Fibroblast of upper back skin (primary cell): ENCODE measurements at regions not wholly inside any gene's neighbourhood (a gene's known extent, or its start where the extent isn't known, plus 50 kb on each side); places are given as distances from the start of the nearest gene placed in this dataset.
"Not testable (repeated sequence)": the region's sequence is repeated elsewhere in the genome, so short reads cannot be mapped to it uniquely, and the experiment has no call there.

ENCODE experiments used
- DNase-seq: peaks from one replicate; pipeline ENCODE4 v3.0.0-alpha.2; 2013

DNA sequence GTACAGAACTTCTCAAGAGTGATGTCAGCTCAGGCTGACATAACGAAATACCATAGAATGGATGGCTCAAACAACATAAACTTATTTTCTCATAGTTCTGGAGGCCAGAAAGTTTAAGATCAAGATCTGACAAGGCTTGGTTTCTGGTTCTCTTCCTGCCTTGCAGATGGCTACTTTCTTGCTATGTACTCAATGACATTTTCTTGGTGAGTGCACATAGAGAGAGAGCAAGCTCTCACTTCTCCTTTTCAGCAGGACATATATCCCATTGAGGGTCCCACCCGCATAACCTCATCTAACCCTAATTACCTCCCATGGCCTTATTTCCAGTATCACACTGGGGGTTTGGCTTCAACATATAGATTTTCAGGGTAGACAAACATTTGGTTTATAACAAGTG lies 1072.1 kb downstream of the PLOD2 start:
- no peak for DNase-seq

DNA sequence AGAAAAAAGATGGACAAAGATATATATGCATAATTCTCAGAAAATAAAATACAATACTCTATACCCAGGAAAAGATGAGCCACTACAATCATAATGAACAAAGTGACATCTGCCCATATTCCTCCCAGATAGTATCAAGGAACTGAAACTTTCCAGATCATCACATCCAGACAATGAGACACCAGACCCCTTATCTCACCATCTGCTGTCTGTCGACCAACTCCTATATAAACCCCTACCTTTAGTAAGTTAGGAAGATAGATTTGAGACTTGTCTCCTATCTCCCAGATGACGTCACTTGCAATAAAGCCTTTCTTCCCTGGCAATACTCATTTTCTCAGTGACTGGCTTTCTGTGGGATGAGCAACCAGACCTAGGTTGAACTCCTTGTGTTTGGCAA lies 1071.6 kb downstream of the PLOD2 start:
- DNase-seq: no peak

DNA sequence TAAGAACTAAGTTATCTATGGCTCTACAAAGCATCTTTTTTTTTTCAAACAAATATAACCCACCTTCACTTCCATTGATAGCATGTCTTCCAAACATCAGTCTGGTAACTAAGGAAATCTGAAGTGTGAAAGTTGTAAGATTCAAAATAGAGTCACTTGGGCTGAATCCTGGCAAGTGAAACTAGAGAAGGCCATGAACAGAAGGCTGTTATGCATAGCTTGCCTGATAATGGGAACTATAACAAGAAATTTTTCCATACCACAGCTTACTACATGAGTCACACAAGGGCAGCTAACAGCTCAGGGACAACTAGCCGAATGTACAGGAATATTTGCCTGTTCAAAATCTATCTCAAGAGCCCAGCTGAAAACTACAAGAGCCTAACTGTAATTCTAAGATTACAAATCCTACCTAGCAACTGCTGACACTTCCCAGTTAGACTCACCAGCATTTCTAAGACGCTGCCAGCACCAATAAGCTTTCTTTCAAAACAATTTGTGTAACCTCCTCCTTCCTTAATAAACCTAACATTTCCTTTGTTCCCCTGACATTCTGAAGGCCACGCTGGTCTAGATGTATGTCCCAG lies 1066.5 kb downstream of the PLOD2 start:
- peak; percentile 78 for DNase-seq

DNA sequence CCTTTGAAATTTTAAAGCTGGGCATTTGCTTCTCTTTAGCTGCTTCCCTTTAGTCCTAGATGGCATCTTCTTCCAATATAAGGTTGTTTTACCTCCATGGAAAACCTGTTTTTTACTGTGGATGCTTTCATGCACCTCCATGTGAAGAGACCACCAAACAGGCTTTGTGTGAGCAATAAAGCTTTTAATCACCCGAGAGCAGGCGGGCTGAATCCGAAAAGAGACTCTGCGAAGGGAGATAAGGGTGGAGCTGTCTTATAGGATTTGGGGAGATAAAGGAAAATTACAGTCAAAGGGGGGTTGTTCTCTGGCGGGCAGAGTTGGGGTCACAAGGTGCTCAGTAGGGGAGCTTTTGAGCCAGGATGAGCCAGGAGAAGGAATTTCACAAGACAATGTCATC lies 1049.8 kb downstream of the PLOD2 start:
- DNase-seq: not testable (repeated sequence)

DNA sequence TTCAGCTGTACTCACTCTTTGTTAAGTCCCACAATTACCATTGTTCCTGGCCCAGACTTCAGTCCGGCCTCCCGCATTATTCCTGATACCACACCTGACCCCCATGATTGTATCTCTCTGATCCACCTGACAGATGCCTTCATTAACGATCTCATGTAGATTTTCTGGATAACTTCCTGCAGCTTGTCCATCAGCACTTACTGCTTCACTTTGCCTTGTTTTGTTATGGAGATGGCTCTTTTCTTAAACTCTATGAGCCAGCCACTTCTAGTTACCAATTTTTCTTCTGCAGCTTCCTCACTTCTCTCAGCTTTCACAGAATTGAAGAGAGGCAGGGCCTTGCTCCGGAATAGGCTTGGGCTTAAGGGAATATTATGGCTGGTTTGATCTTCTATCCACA lies 1044.2 kb downstream of the PLOD2 start:
- no peak for DNase-seq

DNA sequence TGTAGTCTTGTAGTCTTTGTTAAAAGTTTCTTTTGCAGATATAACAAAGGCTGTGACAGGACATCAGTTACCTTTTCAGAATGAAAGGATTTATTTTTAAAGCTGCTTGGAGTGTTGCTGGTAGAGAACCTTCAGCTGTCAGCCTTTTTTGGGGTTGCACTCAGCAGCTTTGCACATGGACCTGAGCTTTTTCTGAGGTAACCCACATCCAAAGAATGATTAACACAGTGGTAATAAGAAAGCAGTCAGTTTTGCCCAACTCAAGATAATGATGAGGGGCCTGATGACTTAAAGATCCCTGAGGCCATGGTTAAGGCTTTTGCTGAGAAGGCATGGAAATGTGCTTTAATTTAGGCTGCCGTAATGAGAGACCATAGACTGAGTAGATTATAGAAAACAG lies 1042.7 kb downstream of the PLOD2 start:
- no peak for DNase-seq

DNA sequence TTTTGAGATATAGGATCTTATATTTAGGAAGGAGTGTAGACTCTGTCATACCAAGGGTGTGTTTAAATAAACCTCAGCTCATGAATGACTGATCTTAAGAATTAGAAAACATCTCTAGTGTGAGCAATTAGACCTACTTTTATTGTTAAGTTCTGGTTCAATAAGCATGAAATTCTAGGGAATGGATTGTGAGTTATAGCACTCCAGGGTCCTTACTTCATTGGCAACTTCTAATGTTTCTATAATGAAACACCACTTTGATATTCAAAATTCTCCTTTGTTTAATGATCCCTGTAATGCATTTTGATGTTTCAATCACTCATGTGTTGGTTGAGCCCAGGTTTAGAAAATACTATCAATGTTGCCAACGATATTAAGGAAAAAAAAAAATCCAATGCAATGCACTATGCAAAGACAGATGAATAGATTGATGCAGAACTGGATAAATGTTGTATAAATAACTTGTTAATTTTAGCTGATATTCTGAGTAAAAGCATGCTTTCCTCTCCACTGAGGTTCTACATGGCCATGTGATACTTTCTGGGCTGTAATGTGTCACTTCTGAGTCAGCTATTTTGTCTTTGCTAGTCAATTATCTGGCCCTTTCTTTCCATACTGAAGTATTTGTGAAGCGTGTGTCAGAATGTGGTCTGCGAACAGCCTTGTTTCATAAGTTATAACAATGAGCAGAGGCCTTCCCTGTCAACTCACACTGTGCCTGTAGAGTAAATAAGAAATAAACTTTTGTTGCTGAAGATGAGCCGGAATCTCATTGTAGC lies 1035.9 kb downstream of the PLOD2 start:
- DNase-seq: peak; percentile 30

DNA sequence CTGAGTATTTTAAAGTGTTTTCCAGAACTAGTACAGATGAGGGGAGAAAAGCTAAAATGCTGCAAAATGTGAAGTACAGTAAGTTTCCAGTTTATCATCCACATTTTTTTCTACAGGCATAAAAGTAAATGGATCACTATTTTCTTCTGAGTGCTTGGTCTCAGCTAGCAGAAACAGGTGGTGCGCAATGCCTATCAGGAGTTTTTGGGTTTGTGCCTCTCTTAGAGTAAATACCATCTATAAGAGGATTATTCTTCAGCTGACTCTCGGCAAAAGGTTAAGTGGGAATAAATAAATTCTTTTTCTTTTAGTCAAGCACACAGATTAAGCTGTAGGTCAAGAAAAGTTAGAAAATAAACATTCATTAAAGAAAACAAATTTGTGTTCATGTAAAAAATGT lies 1027.7 kb downstream of the PLOD2 start:
- no peak for DNase-seq

DNA sequence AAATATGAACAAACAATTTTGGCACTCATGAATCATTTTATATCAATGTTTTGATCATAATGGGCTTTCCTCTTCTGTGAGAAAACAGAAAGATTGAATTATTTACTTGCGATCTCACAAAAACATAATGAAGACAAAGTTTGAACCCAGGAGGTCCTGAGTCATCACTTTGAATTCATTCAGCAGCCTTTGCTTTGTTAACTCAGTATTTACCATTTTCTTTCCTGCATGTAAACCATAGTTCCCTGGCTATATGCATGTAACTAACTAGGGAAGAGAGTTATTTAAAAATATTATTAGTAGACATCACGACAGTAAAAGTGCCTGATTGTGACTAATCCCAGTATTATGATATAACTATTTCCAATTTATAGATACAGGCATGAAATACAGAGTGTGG lies 1026.2 kb downstream of the PLOD2 start:
- no peak for DNase-seq

DNA sequence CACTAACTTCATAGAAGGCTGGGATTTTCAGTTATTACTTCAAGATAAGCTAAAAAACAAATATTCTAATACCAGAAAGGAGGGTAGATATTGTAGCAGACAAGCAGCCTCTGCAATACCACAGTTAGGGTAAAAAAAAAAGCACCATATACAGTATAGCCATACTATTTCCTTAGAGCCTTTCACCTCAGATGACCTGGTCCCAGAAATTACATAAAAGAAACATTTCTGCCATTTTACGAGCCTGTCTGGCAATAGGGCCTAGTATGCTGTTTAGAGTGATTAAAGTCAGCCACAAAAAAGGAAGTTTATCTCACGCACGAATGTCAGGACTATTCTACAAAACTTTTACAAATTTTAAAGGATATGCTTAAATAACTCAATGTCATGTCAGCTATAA lies 1016.6 kb downstream of the PLOD2 start:
- DNase-seq: no peak

DNA sequence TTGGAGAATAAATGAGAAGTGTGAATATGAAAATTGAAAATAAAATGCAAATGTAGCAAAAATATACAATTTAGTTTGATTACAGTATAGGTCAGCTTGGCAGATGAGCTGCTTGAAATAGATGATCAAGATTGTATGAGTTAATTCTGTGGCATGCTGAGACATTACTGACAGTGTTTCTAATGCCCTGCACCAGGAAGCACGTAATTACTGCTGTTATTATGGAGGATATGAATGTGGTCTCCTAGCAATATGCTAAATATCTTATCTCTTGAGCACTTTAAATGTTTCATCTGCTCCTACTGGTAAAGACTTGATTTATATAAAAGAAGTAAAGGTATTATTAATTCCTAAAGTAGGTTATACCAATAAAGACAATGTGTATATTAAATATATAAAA lies 1015.5 kb downstream of the PLOD2 start:
- peak; percentile 1 for DNase-seq

DNA sequence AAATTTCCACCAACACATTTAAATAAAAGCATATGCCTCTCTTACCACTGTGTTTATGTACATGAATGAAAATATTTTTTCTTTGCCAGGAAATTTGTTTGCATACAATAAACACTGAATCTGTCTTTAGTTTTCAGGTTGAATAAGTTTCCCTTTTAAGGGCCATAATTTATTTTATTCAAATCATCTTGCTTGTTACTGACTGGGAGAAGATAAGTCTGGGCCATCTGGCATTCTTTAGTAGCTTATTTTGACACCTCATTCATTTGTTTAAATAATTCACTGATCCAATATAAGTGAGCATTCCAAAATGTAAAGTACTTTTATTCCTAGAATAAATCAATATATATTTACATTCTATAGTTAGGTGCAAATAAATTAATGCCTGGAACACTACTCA lies 1001.3 kb downstream of the PLOD2 start:
- DNase-seq: no peak

DNA sequence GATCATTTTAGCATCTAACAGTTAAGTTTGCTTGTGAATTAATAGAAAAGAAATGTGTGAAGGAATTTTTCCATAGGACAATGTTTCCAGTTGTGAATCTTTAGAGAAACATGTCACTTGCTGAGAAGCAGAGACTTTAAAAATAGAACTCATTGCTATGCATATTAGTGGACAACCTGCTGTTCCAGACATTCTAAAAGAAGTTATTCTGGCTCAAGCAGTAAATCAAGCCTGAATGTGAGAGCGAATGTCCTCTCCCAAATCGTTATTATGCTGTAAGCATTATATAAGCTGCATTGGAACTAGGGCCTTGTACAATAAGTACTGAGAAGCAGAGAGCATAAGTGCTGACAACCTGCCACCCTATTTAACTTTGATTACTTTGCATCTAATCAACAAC lies 990.9 kb downstream of the PLOD2 start:
- no peak for DNase-seq

DNA sequence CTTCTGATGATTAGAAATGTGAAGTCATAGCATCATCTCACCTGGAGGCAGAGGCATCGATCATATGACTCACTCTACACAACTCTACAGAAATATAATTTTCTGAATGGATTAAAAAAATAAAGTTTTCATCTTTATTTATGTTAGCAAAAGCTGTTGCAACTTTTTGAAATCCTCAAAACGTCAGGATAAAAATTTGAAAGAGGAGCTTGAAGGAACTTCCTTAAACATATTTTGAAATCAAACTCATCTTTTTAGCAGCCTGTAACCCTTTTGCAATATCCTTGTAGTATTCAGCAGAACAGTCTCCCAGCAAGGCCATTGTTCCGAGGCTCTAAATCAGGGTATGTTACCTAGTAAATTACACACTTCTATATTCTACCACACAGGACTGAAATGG lies 985.4 kb downstream of the PLOD2 start:
- no peak for DNase-seq

DNA sequence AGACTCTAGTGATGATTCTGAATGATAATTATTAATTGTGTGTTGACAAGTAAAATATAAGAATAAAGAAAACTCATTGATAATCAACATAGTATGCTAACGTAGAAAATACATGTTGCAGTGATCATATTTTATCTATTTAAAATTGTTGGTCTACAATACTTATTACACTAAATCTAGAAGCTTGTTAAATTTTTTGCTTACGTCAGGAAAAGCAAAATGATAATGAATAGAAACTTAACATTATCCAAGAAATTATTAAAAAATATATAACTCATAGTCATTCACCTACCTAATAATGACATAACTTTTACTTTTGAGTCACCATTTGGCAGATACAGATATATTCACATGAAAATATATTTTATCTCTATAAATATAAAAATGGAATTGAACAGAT lies 984.1 kb downstream of the PLOD2 start:
- DNase-seq: no peak

DNA sequence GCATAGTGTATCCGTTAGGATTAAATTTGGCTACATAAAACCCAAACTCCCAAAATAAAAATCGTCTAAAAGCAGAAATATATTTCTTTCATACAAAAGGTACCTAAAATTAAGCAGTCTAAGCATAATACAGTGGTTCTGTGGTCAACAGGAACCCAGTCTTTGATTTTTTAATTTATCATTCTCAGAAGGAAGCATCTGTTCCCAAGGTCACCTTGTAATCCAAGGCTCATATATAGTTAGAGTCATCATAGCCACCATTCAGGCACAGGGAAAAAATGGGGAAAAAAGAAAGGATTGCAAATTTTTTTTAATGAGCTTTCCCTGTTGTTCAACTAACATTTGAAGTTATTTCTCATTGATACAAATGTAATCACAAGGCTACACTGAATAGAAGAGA lies 983.2 kb downstream of the PLOD2 start:
- no peak for DNase-seq

DNA sequence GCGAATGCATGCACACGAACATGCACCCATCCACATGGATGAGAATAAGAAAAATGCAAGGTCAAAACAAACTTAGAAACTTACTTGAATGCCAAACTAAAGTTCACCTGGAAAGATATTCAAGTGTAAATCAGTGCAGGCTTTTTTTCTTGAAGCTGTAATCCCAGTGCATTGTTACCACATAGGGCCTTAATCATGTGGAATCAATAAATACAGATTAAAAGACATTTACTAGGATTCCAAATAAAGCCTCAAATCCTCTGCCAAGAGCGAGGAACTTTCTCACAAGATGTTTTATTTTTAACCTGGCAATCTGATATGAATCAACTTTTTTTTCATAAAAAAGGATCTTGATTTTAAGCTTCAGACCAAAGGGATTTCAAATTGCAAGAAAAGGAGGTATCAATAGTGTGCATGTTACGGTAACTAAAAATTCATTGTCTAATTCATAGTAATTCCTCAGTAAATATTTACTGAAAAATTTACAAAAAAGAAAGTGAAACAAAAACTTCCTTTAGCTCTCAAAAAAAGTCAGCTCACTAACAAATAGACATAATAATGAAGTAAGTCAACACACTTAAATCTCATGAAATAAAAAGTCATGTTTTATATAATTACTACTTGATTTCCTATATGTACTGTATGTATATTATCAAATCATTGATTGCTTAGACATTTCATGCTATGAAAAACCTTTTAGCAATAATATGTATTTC lies 978.6 kb downstream of the PLOD2 start:
- peak; percentile 20 for DNase-seq

DNA sequence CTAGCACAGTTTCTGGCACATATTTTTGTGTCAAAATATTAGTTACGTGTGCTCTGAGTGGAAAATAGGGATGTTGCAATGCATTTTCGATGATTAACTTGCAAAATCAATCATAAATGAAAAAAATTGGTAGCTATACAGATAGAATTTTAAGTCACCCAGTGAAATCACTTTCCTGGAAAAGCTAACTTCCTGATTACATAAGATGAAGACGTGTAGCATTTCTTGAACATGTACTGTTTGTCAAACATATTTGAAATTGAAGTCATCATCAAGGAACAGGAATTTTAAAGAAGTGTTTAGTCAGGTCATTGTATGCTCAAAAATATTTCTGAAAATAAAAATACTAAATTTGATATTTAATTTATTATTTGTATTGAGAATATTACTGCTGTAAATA lies 977.7 kb downstream of the PLOD2 start:
- DNase-seq: peak; percentile 9

DNA sequence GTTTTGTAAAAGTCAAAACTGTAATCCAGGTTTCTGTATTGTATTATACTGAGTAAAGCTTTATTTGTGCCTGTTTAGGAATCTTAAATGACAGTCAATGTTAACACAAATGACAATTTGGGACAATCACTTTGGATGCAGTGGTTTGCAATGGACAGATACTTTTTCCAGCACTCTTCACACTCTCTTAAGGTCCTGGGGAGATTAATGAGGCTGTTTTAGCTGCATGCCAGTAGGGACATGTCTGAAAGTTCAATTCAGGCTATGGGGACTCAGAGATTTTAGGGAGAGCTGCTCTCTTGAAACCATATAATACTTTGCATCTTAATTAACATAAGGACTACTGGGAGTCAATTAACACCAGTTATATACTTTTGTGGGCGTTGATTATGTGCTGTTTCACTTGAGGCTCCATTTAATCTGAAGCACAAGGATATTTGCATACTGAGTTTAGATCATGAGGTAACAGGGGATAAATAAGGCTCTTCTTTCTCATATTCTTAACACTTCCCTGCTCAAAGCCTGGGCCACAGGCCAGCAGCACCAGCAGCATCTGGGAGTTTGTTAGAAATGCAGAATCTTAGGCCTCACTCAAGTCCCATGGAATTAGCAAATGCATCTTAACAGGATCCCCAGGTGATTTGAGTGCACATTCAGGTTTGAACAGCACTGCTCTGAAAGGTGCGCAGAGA lies 972.8 kb downstream of the PLOD2 start:
- DNase-seq: no peak

DNA sequence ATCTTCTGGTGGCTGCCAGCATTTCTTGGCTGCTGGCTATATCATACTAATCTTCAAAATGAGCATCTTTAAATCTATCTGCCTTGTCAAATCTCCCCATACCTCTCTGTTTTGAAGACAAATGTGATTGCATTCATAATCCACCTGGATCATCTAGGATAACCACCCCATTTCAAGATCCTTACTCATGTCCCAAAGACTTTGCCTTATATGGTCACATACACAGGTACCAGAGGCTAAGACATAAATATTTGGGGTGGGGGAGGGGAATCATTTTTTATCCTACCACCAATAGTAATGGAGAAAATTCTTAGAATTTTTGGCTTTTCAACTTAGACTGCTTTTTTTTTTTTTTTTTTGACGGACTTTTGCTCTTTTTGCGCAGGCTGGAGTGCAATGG lies 970.8 kb downstream of the PLOD2 start:
- DNase-seq: no peak

DNA sequence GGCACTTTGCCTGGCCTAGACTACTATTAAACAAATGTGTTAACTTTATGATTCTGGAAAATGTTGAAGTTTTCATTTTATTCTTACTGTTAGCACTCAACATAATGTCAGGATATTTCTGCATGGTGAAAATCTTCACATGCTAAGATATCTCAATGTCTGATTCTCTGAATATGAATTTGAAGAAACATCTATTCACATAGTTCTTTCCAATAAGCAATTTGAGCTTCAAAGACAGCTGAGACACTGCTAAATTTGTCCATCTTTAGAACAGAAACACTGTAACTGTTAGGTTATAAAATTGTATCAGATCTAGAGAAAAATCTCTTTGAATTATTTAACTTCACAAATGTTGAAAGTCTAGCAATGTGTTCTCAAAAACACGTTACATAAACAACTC lies 970.2 kb downstream of the PLOD2 start:
- DNase-seq: no peak

DNA sequence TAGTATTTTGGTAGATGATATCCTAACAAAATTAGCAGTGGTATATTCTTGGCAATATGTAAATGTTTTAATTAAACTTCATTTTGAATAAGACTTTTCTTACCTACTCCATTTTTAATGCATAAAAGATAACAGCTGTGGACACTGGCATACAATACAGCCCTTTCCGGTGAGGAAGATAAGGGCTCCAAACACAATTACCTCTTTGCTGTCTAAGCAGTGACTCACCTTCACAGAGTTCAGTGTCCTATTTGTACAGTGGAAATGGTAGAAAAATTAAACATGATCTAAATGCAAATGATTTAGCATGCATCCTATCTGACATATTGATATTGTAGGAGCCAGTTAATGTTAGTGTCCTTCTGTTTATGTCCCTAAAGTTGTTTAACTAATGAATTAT lies 969.4 kb downstream of the PLOD2 start:
- no peak for DNase-seq

DNA sequence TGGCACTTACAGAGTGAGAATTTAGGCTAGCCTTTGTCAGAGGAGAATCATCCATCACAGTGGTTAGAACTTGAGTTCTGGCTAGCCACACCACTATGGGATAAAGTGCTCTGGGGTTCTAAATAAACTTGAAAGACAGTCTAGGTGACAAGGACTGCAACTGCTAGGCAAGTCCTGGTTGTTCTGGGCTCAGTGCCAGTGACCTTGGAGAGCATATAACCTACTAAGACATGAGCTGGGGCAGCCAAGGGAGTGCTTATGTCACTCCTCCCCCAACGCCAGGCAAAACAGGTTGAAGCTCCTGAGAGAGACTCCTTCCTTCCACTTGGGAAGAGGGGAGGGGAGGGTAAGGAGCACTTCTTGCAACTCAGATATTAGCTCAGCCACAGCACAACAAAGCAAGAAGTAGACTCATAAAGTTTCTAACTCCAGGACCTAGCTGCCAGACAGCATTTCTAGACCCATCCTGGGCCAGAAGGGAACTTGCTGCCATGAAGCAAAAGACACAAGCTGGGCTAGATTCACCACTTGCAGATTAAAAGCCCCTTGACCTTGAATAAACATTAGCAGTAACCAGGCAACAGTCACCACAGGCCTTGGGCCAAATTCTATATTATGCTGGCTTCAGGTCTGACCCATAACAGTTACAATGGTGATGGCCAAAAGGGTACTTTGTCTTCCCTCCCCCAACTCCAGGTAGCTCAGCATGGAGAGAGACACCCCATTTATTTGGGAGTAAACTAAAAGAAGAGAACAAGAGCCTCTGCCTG lies 963.7 kb downstream of the PLOD2 start:
- DNase-seq: no peak
